ENCODE measurements at regions not wholly inside any gene's neighbourhood (a gene's known extent, or its start where the extent isn't known, plus 50 kb on each side); places are given as distances from the start of the nearest gene placed in this dataset.
"Not testable (repeated sequence)": the region's sequence is repeated elsewhere in the genome, so short reads cannot be mapped to it uniquely, and the experiment has no call there.

DNA sequence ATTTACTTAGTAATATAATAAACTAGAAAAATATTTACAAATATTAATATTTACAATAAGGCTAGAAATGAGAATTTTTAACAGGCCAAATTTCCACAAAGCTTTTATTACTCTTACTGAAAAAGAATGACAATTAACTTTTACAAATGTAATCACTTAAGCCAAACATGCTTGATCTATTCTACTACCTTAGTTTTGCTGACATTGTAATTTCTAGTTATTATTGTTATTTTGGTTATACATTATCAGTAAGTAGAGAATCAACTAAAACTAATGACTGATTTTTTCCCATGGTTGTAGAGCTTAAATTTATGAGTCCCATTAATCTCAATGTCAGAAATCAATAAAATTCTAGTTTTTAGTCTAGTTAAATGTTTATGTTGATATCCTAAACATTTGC, 107.8 kb upstream of the PARP8 start:
- not testable (repeated sequence) for TF ChIP-seq POLR2A (IDR thresholded peaks at IDR 0.05); EP300 (IDR thresholded peaks at IDR 0.05; ENCODE audit: low read depth); POLR2AphosphoS5 (IDR thresholded peaks at IDR 0.05)
- TF ChIP-seq, protein P1, sequence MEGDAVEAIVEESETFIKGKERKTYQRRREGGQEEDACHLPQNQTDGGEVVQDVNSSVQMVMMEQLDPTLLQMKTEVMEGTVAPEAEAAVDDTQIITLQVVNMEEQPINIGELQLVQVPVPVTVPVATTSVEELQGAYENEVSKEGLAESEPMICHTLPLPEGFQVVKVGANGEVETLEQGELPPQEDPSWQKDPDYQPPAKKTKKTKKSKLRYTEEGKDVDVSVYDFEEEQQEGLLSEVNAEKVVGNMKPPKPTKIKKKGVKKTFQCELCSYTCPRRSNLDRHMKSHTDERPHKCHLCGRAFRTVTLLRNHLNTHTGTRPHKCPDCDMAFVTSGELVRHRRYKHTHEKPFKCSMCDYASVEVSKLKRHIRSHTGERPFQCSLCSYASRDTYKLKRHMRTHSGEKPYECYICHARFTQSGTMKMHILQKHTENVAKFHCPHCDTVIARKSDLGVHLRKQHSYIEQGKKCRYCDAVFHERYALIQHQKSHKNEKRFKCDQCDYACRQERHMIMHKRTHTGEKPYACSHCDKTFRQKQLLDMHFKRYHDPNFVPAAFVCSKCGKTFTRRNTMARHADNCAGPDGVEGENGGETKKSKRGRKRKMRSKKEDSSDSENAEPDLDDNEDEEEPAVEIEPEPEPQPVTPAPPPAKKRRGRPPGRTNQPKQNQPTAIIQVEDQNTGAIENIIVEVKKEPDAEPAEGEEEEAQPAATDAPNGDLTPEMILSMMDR (IDR thresholded peaks at IDR 0.05) = not testable (repeated sequence)
